ENCODE measurements at regions not wholly inside any gene's neighbourhood (a gene's known extent, or its start where the extent isn't known, plus 50 kb on each side); places are given as distances from the start of the nearest gene placed in this dataset.

- no peak for TF ChIP-seq CTCF (IDR thresholded peaks at IDR 0.05; ENCODE audit: extremely low read depth, missing control alignments)
- DNase-seq (ENCODE audit: low spot score) = no peak
Observed at GRCh38 chr9:108163321-108164005, 673.9 kb upstream of the KLF4 start.

- no peak for DNase-seq (ENCODE audit: low spot score)
- TF ChIP-seq CTCF (IDR thresholded peaks at IDR 0.05; ENCODE audit: extremely low read depth, missing control alignments) = no peak
Observed at GRCh38 chr9:108162664-108163063, 673.1 kb upstream of the KLF4 start.

- no peak for DNase-seq (ENCODE audit: low spot score)
Observed at GRCh38 chr9:108161503-108161902, 671.9 kb upstream of the KLF4 start.

GRCh38 chr9:108160706-108161355 lies 671.3 kb upstream of the KLF4 start:
- TF ChIP-seq CTCF (IDR thresholded peaks at IDR 0.05; ENCODE audit: extremely low read depth, missing control alignments) = no peak
- no peak for DNase-seq (ENCODE audit: low spot score)

More at GRCh38 chr9:108161503-108161902, 671.9 kb upstream of the KLF4 start:
- no peak for TF ChIP-seq CTCF (IDR thresholded peaks at IDR 0.05; ENCODE audit: extremely low read depth, missing control alignments)

GRCh38 chr9:108160039-108160438 lies 670.5 kb upstream of the KLF4 start:
- TF ChIP-seq CTCF (IDR thresholded peaks at IDR 0.05; ENCODE audit: extremely low read depth, missing control alignments) = no peak
- no peak for DNase-seq (ENCODE audit: low spot score)

- no peak for TF ChIP-seq CTCF (IDR thresholded peaks at IDR 0.05; ENCODE audit: extremely low read depth, missing control alignments)
- DNase-seq (ENCODE audit: low spot score) = no peak
Observed at GRCh38 chr9:108158236-108158995, 668.8 kb upstream of the KLF4 start.
